ENCODE measurements at regions not wholly inside any gene's neighbourhood (a gene's known extent, or its start where the extent isn't known, plus 50 kb on each side); places are given as distances from the start of the nearest gene placed in this dataset.

DNA sequence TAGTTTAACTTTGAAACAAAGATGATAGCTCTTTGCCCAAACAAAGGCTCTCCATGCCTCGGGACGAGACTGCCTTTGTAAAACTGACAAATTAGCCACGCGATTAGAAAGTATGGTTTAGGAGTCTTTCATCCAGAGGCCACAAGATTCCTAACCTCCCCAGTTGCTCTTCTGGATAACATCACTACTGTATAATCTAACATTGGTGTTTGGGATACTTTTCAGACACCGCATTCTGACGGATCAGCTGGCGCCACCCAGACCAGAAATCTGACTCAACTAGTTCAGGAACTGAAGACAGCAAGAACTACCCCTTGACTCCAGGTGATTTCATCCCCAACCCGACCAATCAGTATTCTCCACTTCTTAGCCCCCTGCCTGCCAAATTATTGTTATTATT is 98.1 kb upstream of the TEX13D start:
- Histone ChIP-seq H3K9me3 (no peaks in the 10 kb centered on the region), H3K36me3 (no peaks in the 10 kb centered on the region), H3K4me1 (no peaks in the 10 kb centered on the region), H3K27me3 (peaks cover 0 to 4% of the 10 kb centered on the region in 2 donors), H3K4me3 (no peak overlapping the region), H3K27ac (no peak overlapping the region)
- no peak for TF ChIP-seq POLR2A (IDR thresholded peaks at IDR 0.05)
- no peak for TF ChIP-seq CTCF (IDR thresholded peaks at IDR 0.05)
- no peak for TF ChIP-seq EP300 (IDR thresholded peaks at IDR 0.05)
- DNase-seq (ENCODE audit: low spot score in 2 of 2), result no peak
- WGBS, 2 donors, result 83 to 86% methylated on average over 8 of the region's 8 CpGs

GRCh38 chrX:124238268-124238667 is 94.2 kb upstream of the TEX13D start:
- Histone ChIP-seq H3K36me3 (no peaks in the 10 kb centered on the region), H3K4me3 (no peak overlapping the region), H3K4me1 (no peaks in the 10 kb centered on the region), H3K27ac (no peak overlapping the region), H3K9me3 (no peaks in the 10 kb centered on the region), H3K27me3 (peaks cover 0 to 4% of the 10 kb centered on the region in 2 donors)
- TF ChIP-seq EP300 (IDR thresholded peaks at IDR 0.05) (no peak), POLR2A (IDR thresholded peaks at IDR 0.05) (no peak), CTCF (IDR thresholded peaks at IDR 0.05) (no peak)
- DNase-seq (ENCODE audit: low spot score in 2 of 2), result no peak
- WGBS, 2 donors, result 46 to 74% methylated on average over 1 of the region's 1 CpG

DNA sequence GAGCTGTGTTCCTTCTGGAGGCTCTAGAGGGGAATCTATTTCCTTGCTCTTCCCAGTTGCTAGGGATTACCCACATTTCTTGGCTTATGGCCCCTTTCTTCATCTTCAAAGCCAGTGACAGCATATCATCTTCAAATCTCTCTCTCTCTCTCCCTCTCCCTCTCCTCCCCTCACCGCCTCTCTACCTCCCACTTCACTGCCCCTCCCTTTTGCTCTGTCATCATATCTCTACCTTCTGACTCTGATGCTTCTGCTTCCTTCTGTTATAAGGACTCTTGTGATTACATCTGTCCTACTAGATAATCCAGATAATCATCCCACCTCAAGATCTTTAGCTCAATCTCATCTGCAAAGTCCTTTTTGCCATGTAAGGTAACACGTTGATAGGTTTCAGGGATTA is 93.1 kb upstream of the TEX13D start:
- 65 to 92% methylated on average over 2 of the region's 2 CpGs for WGBS, 2 donors

DNA sequence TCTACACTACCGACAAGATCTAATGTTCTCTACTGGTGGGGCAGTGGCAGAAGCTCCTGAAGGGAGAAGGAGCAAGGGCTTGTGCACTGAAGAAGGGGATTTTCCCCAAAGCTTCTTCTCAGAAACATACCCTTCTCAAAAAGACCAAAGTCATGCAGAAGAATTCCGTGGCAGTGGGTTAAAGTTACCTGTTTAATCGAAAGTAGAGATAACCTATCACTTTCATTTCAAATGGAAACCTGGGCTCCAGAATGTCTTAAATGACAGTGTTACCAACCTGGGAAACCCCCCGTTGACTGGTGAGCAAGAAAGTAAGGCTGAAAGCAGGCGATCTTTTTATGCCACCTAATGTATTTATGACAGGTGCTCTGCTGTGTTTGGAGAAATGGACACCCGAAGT is 92.5 kb upstream of the TEX13D start:
- Histone ChIP-seq H3K4me1 (no peaks in the 10 kb centered on the region), H3K36me3 (no peaks in the 10 kb centered on the region), H3K27ac (no peak overlapping the region), H3K27me3 (peaks cover 0 to 4% of the 10 kb centered on the region in 2 donors), H3K4me3 (no peak overlapping the region), H3K9me3 (no peaks in the 10 kb centered on the region)
- DNase-seq (ENCODE audit: low spot score in 2 of 2), result no peak
- no peak for TF ChIP-seq CTCF (IDR thresholded peaks at IDR 0.05)
- TF ChIP-seq POLR2A (IDR thresholded peaks at IDR 0.05), result no peak
- TF ChIP-seq EP300 (IDR thresholded peaks at IDR 0.05), result no peak
- WGBS, 2 donors, result 62 to 97% methylated on average over 6 of the region's 6 CpGs

More for the DNA sequence above, 93.1 kb upstream of the TEX13D start:
- TF ChIP-seq POLR2A (IDR thresholded peaks at IDR 0.05) (no peak), CTCF (IDR thresholded peaks at IDR 0.05) (no peak), EP300 (IDR thresholded peaks at IDR 0.05) (no peak)
- Histone ChIP-seq H3K9me3 (no peaks in the 10 kb centered on the region), H3K4me3 (no peak overlapping the region), H3K4me1 (no peaks in the 10 kb centered on the region), H3K27ac (no peak overlapping the region), H3K36me3 (no peaks in the 10 kb centered on the region), H3K27me3 (peaks cover 0 to 4% of the 10 kb centered on the region in 2 donors)
- no peak for DNase-seq (ENCODE audit: low spot score in 2 of 2)

GRCh38 chrX:124240422-124240821 is 92.0 kb upstream of the TEX13D start:
- no peaks in the 10 kb centered on the region for H3K36me3 ChIP-seq
- no peak overlapping the region for H3K27ac ChIP-seq
- no peak overlapping the region for H3K4me3 ChIP-seq
- peaks cover 0 to 4% of the 10 kb centered on the region in 2 donors for H3K27me3 ChIP-seq
- no peak for DNase-seq (ENCODE audit: low spot score in 2 of 2)
- H3K4me1 ChIP-seq, result no peaks in the 10 kb centered on the region
- H3K9me3 ChIP-seq, result no peaks in the 10 kb centered on the region
- TF ChIP-seq CTCF (IDR thresholded peaks at IDR 0.05) (no peak), POLR2A (IDR thresholded peaks at IDR 0.05) (no peak), EP300 (IDR thresholded peaks at IDR 0.05) (no peak)

Data from tibial nerve (tissue), 4 donors.